ENCODE measurements at regions not wholly inside any gene's neighbourhood (a gene's known extent, or its start where the extent isn't known, plus 50 kb on each side); places are given as distances from the start of the nearest gene placed in this dataset.

GRCh38 chr13:73496711-73497110, 437.9 kb downstream of the KLF5 start:
- TF ChIP-seq EP300 (conservative IDR thresholded peaks at IDR 0.05; ENCODE audit: poor library complexity, severe bottlenecking) (no peak), CTCF (IDR thresholded peaks at IDR 0.05; ENCODE audit: poor library complexity, severe bottlenecking) (no peak), POLR2AphosphoS5 (IDR thresholded peaks at IDR 0.05) (no peak), RAD21 (conservative IDR thresholded peaks at IDR 0.05) (no peak), MXI1 (conservative IDR thresholded peaks at IDR 0.05; ENCODE audit: poor library complexity, severe bottlenecking) (no peak), EZH2 (IDR thresholded peaks at IDR 0.05; ENCODE audit: borderline replicate concordance, insufficient read depth, low read length, poor library complexity, severe bottlenecking) (no peak), TAF1 (IDR thresholded peaks at IDR 0.05; ENCODE audit: low read depth) (no peak), SMC3 (conservative IDR thresholded peaks at IDR 0.05; ENCODE audit: poor library complexity) (no peak), REST (IDR thresholded peaks at IDR 0.05; ENCODE audit: borderline replicate concordance) (no peak)
- Histone ChIP-seq H3K79me2 (replicated peaks; ENCODE audit: insufficient read depth, low read length) (no peaks in the 10 kb centered on the region), H3K4me3 (ENCODE audit: low read length) (no peak overlapping the region)

GRCh38 chr13:73492811-73493210, 434.0 kb downstream of the KLF5 start:
- no peak overlapping the region for H3K4me2 ChIP-seq (ENCODE audit: low read length)
- H3K9me2 ChIP-seq (ENCODE audit: insufficient read depth, low read length), result no peaks in the 10 kb centered on the region
- no peak overlapping the region for H3K27ac ChIP-seq (ENCODE audit: low read length)
- no peak for TF ChIP-seq TAF1 (IDR thresholded peaks at IDR 0.05; ENCODE audit: low read depth)
- TF ChIP-seq POLR2AphosphoS5 (IDR thresholded peaks at IDR 0.05), result no peak
- no peak for TF ChIP-seq CTCF (IDR thresholded peaks at IDR 0.05; ENCODE audit: poor library complexity, severe bottlenecking)
- no peak for TF ChIP-seq REST (IDR thresholded peaks at IDR 0.05; ENCODE audit: borderline replicate concordance)
- TF ChIP-seq SMC3 (conservative IDR thresholded peaks at IDR 0.05; ENCODE audit: poor library complexity), result no peak
- TF ChIP-seq RAD21 (conservative IDR thresholded peaks at IDR 0.05), result no peak
- TF ChIP-seq EP300 (conservative IDR thresholded peaks at IDR 0.05; ENCODE audit: poor library complexity, severe bottlenecking), result no peak
- TF ChIP-seq EZH2 (IDR thresholded peaks at IDR 0.05; ENCODE audit: borderline replicate concordance, insufficient read depth, low read length, poor library complexity, severe bottlenecking), result no peak
- TF ChIP-seq MXI1 (conservative IDR thresholded peaks at IDR 0.05; ENCODE audit: poor library complexity, severe bottlenecking), result no peak
- no peak overlapping the region for H3K9ac ChIP-seq (ENCODE audit: low read length)
- H3K27me3 ChIP-seq (ENCODE audit: insufficient read depth, low read depth, low read length), result no peaks in the 10 kb centered on the region
- no peaks in the 10 kb centered on the region for H4K20me1 ChIP-seq (ENCODE audit: insufficient read depth)
- H3K36me3 ChIP-seq (ENCODE audit: insufficient read depth, low read length), result no peaks in the 10 kb centered on the region
- no peak overlapping the region for H2AFZ ChIP-seq (ENCODE audit: low read depth, low read length)
- no peaks in the 10 kb centered on the region for H3K9me3 ChIP-seq (ENCODE audit: low read length)
- no peaks in the 10 kb centered on the region for H3F3A ChIP-seq (ENCODE audit: insufficient read depth, low read length, poor library complexity, severe bottlenecking)
- no peak overlapping the region for H3K4me3 ChIP-seq (ENCODE audit: low read length)
- H3K79me2 ChIP-seq (replicated peaks; ENCODE audit: insufficient read depth, low read length), result no peaks in the 10 kb centered on the region

More at GRCh38 chr13:73496711-73497110, 437.9 kb downstream of the KLF5 start:
- Histone ChIP-seq H3K9ac (ENCODE audit: low read length) (no peak overlapping the region), H3K4me2 (ENCODE audit: low read length) (no peak overlapping the region), H3K9me2 (ENCODE audit: insufficient read depth, low read length) (no peaks in the 10 kb centered on the region), H4K20me1 (ENCODE audit: insufficient read depth) (no peaks in the 10 kb centered on the region), H2AFZ (ENCODE audit: low read depth, low read length) (no peak overlapping the region), H3K9me3 (ENCODE audit: low read length) (no peaks in the 10 kb centered on the region), H3K27me3 (ENCODE audit: insufficient read depth, low read depth, low read length) (no peaks in the 10 kb centered on the region), H3K27ac (ENCODE audit: low read length) (no peak overlapping the region), H3F3A (ENCODE audit: insufficient read depth, low read length, poor library complexity, severe bottlenecking) (no peaks in the 10 kb centered on the region), H3K36me3 (ENCODE audit: insufficient read depth, low read length) (no peaks in the 10 kb centered on the region)

All from neural cell (in vitro differentiated cells).